Tibial nerve (tissue), 4 donors: ENCODE measurements at regions not wholly inside any gene's neighbourhood (a gene's known extent, or its start where the extent isn't known, plus 50 kb on each side); places are given as distances from the start of the nearest gene placed in this dataset.

ENCODE experiments used
- CTCF ChIP-seq, 5 experiments: fragments of 200-600 bp in 3 of 5; fragments of 450-650 bp in 2 of 5; sonication (generic) in 3 of 5; IDR thresholded peaks; one replicate each; pipeline ENCODE4 v1.5.1; 2016 to 2019; ENCODE audit warnings: antibody characterized with exemption in 5 of 5, mild to moderate bottlenecking in 3 of 5, moderate library complexity in 2 of 5
- EP300 ChIP-seq, 2 donors: sonication (generic); formaldehyde crosslinking; IDR thresholded peaks; one replicate each; pipeline ENCODE4 v1.6.1; 2017; ENCODE audit warnings: antibody characterized with exemption in 2 of 2, mild to moderate bottlenecking in 1 of 2
- POLR2A ChIP-seq, 2 donors: fragments of 450-650 bp; IDR thresholded peaks; one replicate each; pipeline ENCODE4 v1.6.1; 2017; ENCODE audit warnings: antibody characterized with exemption in 2 of 2, mild to moderate bottlenecking in 2 of 2, moderate library complexity in 2 of 2

- TF ChIP-seq CTCF (IDR thresholded peaks at IDR 0.05): no peak
- no peak for TF ChIP-seq EP300 (IDR thresholded peaks at IDR 0.05)
- no peak for TF ChIP-seq POLR2A (IDR thresholded peaks at IDR 0.05)
Observed at GRCh38 chr6:130577178-130577919, 211.5 kb downstream of the TMEM200A start.
